HepG2 (cell line): ENCODE measurements at regions not wholly inside any gene's neighbourhood (a gene's known extent, or its start where the extent isn't known, plus 50 kb on each side); places are given as distances from the start of the nearest gene placed in this dataset.

Experiments used
- ATAC-seq: fragments of 200-7000 bp; cut with Tn5 transposase; 3 replicates; pipeline ENCODE4 v1.9.1; 2020; ENCODE audit warnings: mild to moderate bottlenecking, moderate library complexity
- BruUV-seq: library from RNA; stranded (reverse); fragments of 400-500 nt; replicated peaks from 2 replicates; lab custom pipeline; 2021; lab: Mats Ljungman, UMichigan
- CTCF ChIA-PET: fragments of 300-600 bp; formaldehyde crosslinking; extraction: SDS; loops from one replicate; lab custom pipeline; 2021; ENCODE audit warnings: low total read pairs, inconsistent platforms, low intra/inter-chr PET ratio; lab: Yijun Ruan, JAX
- POLR2A ChIA-PET: fragments of 350-600 bp; sonication (Branson Sonifier 250); formaldehyde crosslinking; loops from one replicate; lab custom pipeline; 2020; ENCODE audit warnings: antibody characterized with exemption, inconsistent platforms; lab: Yijun Ruan, JAX
- DNase-seq: peaks from one replicate; pipeline ENCODE4 v3.0.0-alpha.2; 2015; ENCODE audit warnings: low spot score
- FAIRE-seq: peaks from 3 replicates; lab custom pipeline; 2011; peaks lifted over from hg19 to GRCh38; lab: Jason Lieb, UNC
- H2AFZ ChIP-seq: one replicate; pipeline ENCODE4 v1.6.1; 2011; ENCODE audit warnings: low read length, inconsistent platforms
- H3K27ac ChIP-seq: fragments of 300-600 bp; 3 replicates; pipeline ENCODE4 v1.8.0; 2011; ENCODE audit warnings: mixed run types, mild to moderate bottlenecking, mixed read lengths, low read length, inconsistent platforms; ENCODE audit not compliant: insufficient read depth; ENCODE audit errors: extremely low read length
- H3K27me3 ChIP-seq, 2 experiments: fragments of 200-600 bp in 1 of 2; 2 replicates in 1 of 2; 3 replicates in 1 of 2; pipeline versions ENCODE4 v1.6.0 to v1.8.0; 2011; ENCODE audit warnings: low read length in 2 of 2, mild to moderate bottlenecking in 2 of 2, moderate library complexity in 2 of 2, inconsistent platforms in 1 of 2; ENCODE audit not compliant: insufficient read depth in 2 of 2, control insufficient read depth in 1 of 2
- H3K36me3 ChIP-seq, 2 experiments: fragments of 200-600 bp in 1 of 2; replicated peaks in 1 of 2; 2 replicates in 1 of 2; 3 replicates in 1 of 2; pipeline versions ENCODE4 v1.5.1 to v1.8.0; 2011; ENCODE audit warnings: low read length in 2 of 2, inconsistent platforms in 1 of 2; ENCODE audit not compliant: insufficient read depth in 2 of 2, control insufficient read depth in 1 of 2
- H3K4me1 ChIP-seq: 2 replicates; pipeline ENCODE4 v1.5.1; 2012; ENCODE audit warnings: low read length, inconsistent platforms; ENCODE audit not compliant: insufficient read depth
- H3K4me2 ChIP-seq: 2 replicates; pipeline ENCODE4 v1.6.0; 2011; ENCODE audit warnings: low read depth, low read length, inconsistent platforms
- H3K4me3 ChIP-seq, 3 experiments: fragments of 200-600 bp in 1 of 3; sonication (generic), shearing (Covaris generic) in 1 of 3; replicated peaks in 1 of 3; 2 replicates each; pipeline ENCODE4 v1.5.1; 2011 to 2016; ENCODE audit warnings: low read length in 3 of 3, inconsistent platforms in 2 of 3, low read depth in 2 of 3, mild to moderate bottlenecking in 2 of 3, control low read depth in 1 of 3, mixed read lengths in 1 of 3; ENCODE audit not compliant: insufficient read depth in 1 of 3
- H3K79me2 ChIP-seq: one replicate; pipeline ENCODE4 v1.6.1; 2011; ENCODE audit warnings: low read length, inconsistent platforms; ENCODE audit not compliant: insufficient read depth
- H3K9ac ChIP-seq: 2 replicates; pipeline ENCODE4 v1.6.0; 2011; ENCODE audit warnings: mild to moderate bottlenecking, low read depth, low read length, inconsistent platforms; ENCODE audit not compliant: insufficient read depth
- H3K9me3 ChIP-seq: 2 replicates; pipeline ENCODE4 v1.5.1; 2012; ENCODE audit warnings: mild to moderate bottlenecking, low read length
- H4K20me1 ChIP-seq: 2 replicates; pipeline ENCODE4 v1.6.0; 2011; ENCODE audit warnings: inconsistent platforms, mild to moderate bottlenecking, low read length, moderate library complexity; ENCODE audit not compliant: insufficient read depth
- MAFF ChIP-seq: IDR thresholded peaks from 2 replicates; pipeline ENCODE4 v1.6.1; 2011; ENCODE audit warnings: low read depth, low read length, improper control_type of control experiment
- NPAS2 ChIP-seq: sonication (generic); formaldehyde crosslinking; IDR thresholded peaks from 2 replicates; pipeline ENCODE4 v1.8.0; 2022; ENCODE audit warnings: mild to moderate bottlenecking, missing genetic modification reagents, borderline replicate concordance
- ZNF292 ChIP-seq: sonication (generic); formaldehyde crosslinking; IDR thresholded peaks from 2 replicates; pipeline ENCODE4 v1.8.1; 2022; ENCODE audit warnings: mild to moderate bottlenecking, low read depth, missing genetic modification reagents, borderline replicate concordance
- in situ Hi-C: cut with HindIII; loops from 2 replicates; pipeline ENCODE4 v1.10.0; 2017; ENCODE audit warnings: low pct_unique_long_range_greater_than_20kb; ENCODE audit not compliant: extremely low pct_ligation_motif_present
- intact Hi-C: fragments of 100-400 bp; cut with micrococcal nuclease; formaldehyde crosslinking; loops from one replicate; pipeline ENCODE4 v1.10.0; 2022; ENCODE audit not compliant: unreplicated experiment
- TF ChIP-seq, protein P1 (sequence below): sonication (generic); formaldehyde crosslinking; IDR thresholded peaks from 2 replicates; pipeline ENCODE4 v1.4.0; 2020; ENCODE audit warnings: low read depth, missing genetic modification reagents
- TF ChIP-seq, protein P2 (sequence below): sonication (generic); formaldehyde crosslinking; IDR thresholded peaks from 2 replicates; pipeline ENCODE4 v1.8.0; 2022; ENCODE audit warnings: mild to moderate bottlenecking, missing genetic modification reagents, moderate library complexity

DNA sequence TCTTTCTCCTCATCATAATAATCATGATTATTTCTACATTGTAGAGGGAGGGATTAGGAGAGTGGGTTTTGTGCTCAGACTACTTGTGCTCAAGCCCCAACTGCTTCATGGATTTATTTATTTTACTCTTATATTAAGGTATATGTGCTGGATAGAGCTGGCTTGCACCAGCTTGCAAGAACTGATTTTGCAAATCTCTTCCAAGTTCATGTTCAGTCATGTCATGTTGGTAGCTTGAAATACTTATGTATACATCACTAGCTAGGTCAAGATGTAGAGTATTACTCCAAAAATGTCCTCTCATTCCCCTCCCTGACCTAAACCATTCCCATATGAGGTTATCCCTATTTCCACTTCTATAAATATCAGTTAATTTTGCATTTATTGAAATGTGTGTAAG is 293.9 kb upstream of the RBMS3 start:
- CTCF ChIA-PET, result no interaction called here
- intact Hi-C loops, result no loop called here
- ATAC-seq, result no peak

More for the DNA sequence above, 293.9 kb upstream of the RBMS3 start:
- no peaks in the 10 kb centered on the region for H3K36me3 ChIP-seq
- H3K27me3 ChIP-seq, result no peaks in the 10 kb centered on the region
- H3K4me1 ChIP-seq, result no peaks in the 10 kb centered on the region
- no peak overlapping the region for H3K4me2 ChIP-seq
- H3K9me3 ChIP-seq, result peaks cover 39% of the 10 kb centered on the region
- no peak overlapping the region for H3K9ac ChIP-seq
- no peak overlapping the region for H3K4me3 ChIP-seq
- no peak overlapping the region for H2AFZ ChIP-seq
- FAIRE-seq (no peak), DNase-seq (no peak)
- TF ChIP-seq ZNF292 (no peak), MAFF (no peak), NPAS2 (CRISPR knock-in tag) (no peak)
- TF ChIP-seq, protein P1, sequence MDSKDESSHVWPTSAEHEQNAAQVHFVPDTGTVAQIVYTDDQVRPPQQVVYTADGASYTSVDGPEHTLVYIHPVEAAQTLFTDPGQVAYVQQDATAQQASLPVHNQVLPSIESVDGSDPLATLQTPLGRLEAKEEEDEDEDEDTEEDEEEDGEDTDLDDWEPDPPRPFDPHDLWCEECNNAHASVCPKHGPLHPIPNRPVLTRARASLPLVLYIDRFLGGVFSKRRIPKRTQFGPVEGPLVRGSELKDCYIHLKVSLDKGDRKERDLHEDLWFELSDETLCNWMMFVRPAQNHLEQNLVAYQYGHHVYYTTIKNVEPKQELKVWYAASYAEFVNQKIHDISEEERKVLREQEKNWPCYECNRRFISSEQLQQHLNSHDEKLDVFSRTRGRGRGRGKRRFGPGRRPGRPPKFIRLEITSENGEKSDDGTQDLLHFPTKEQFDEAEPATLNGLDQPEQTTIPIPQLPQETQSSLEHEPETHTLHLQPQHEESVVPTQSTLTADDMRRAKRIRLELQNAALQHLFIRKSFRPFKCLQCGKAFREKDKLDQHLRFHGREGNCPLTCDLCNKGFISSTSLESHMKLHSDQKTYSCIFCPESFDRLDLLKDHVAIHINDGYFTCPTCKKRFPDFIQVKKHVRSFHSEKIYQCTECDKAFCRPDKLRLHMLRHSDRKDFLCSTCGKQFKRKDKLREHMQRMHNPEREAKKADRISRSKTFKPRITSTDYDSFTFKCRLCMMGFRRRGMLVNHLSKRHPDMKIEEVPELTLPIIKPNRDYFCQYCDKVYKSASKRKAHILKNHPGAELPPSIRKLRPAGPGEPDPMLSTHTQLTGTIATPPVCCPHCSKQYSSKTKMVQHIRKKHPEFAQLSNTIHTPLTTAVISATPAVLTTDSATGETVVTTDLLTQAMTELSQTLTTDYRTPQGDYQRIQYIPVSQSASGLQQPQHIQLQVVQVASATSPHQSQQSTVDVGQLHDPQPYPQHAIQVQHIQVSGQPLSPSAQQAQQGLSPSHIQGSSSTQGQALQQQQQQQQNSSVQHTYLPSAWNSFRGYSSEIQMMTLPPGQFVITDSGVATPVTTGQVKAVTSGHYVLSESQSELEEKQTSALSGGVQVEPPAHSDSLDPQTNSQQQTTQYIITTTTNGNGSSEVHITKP (CRISPR knock-in tag), result no peak
- TF ChIP-seq, protein P2, sequence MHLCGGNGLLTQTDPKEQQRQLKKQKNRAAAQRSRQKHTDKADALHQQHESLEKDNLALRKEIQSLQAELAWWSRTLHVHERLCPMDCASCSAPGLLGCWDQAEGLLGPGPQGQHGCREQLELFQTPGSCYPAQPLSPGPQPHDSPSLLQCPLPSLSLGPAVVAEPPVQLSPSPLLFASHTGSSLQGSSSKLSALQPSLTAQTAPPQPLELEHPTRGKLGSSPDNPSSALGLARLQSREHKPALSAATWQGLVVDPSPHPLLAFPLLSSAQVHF, result no peak
- no TSS peak for BruUV-seq
- H3K79me2 ChIP-seq, result no peaks in the 10 kb centered on the region
- no peak overlapping the region for H3K27ac ChIP-seq
- in situ Hi-C loops, result no loop called here
- no peaks in the 10 kb centered on the region for H4K20me1 ChIP-seq
- POLR2A ChIA-PET, result no interaction called here
